ENCODE measurements at regions not wholly inside any gene's neighbourhood (a gene's known extent, or its start where the extent isn't known, plus 50 kb on each side); places are given as distances from the start of the nearest gene placed in this dataset.

DNA sequence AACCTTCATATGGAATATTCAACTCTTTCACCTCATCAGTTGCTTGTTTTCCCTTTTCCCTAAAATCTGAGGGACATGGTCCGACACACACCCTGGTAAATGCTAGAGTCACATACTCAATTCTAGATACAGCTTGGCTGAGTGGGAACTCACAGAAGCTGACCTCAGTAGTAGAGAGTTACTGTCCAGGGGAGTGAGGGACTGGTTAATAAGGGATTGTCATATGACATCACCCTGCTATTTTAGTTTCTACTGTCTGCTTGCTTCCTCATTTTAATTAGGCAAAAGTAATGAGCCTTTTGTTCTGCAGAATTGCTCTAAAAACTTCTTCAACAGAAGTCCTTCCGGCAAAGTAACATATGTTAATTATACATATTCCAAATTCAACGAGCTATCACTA is 244.5 kb downstream of the ZIC4 start:
- Histone ChIP-seq H3K4ac (ENCODE audit: low read length) (no peak overlapping the region), H3K4me3 (ENCODE audit: low read length in 2 of 2) (no peak overlapping the region), H3K9ac (ENCODE audit: low read depth, low read length, poor library complexity) (no peak overlapping the region), H3K79me1 (ENCODE audit: low read depth, low read length) (no peaks in the 10 kb centered on the region), H4K8ac (ENCODE audit: low read depth, low read length) (no peak overlapping the region), H2BK12ac (ENCODE audit: low read length) (no peak overlapping the region), H2BK120ac (ENCODE audit: low read depth, low read length) (no peak overlapping the region), H3K23ac (ENCODE audit: low read depth, low read length, poor library complexity) (no peak overlapping the region), H3K4me2 (ENCODE audit: insufficient read depth, low read length, poor library complexity, severe bottlenecking) (no peak overlapping the region), H3K36me3 (replicated peaks in 1 of 2; ENCODE audit: control insufficient read depth in 2 of 2, insufficient read depth in 2 of 2, low read length in 2 of 2) (no peaks in the 10 kb centered on the region), H3K4me1 (ENCODE audit: control insufficient read depth in 2 of 2, insufficient read depth in 1 of 2, low read depth in 1 of 2, low read length in 2 of 2) (no peaks in the 10 kb centered on the region), H4K91ac (ENCODE audit: low read depth, low read length, poor library complexity) (no peak overlapping the region), H2AK5ac (ENCODE audit: low read depth, low read length) (no peak overlapping the region), H3K9me3 (replicated peaks in 1 of 2; ENCODE audit: control insufficient read depth in 2 of 2, insufficient read depth in 1 of 2, low read depth in 1 of 2, low read length in 2 of 2) (no peaks in the 10 kb centered on the region), H2AFZ (ENCODE audit: low read length) (no peak overlapping the region), H3K18ac (ENCODE audit: low read length) (no peak overlapping the region), H2BK5ac (ENCODE audit: low read length) (no peak overlapping the region), H3K14ac (ENCODE audit: low read length) (no peak overlapping the region), H3K27me3 (ENCODE audit: control insufficient read depth in 3 of 3, insufficient read depth in 3 of 3, low read depth in 1 of 3, low read length in 3 of 3) (no peaks in the 10 kb centered on the region), H3K27ac (replicated peaks; ENCODE audit: low read length) (no peak overlapping the region), H2BK15ac (ENCODE audit: low read length) (no peak overlapping the region)
- no peak for DNase-seq (ENCODE audit: low spot score)
- no CpG with 5 or more reads among the region's 3 CpGs for WGBS, 2 donors (ENCODE audit: extremely low coverage in 2 of 2, insufficient read length in 2 of 2, insufficient replicate concordance in 1 of 2)

DNA sequence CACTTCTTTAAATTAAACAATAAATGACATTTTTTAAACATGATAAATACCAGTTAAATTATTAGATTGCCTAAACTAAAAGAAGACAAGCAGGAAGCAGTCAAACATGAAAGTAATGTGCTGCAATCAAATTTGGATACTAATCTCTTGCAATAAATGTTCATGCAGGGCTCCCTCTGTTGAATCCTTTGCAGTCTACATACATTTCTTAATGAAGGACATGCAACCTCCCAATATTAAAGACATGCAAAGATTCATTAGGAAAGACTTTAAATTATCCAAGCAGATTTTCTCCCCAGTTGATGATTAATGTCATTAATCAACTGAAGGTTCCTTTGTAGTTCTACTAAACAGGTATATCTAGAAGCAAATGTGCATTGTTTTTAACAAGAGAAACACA is 245.4 kb downstream of the ZIC4 start:
- Histone ChIP-seq H3K4me2 (ENCODE audit: insufficient read depth, low read length, poor library complexity, severe bottlenecking) (no peak overlapping the region), H3K4me3 (ENCODE audit: low read length in 2 of 2) (no peak overlapping the region), H3K18ac (ENCODE audit: low read length) (no peak overlapping the region), H2BK120ac (ENCODE audit: low read depth, low read length) (no peak overlapping the region), H3K4me1 (ENCODE audit: control insufficient read depth in 2 of 2, insufficient read depth in 1 of 2, low read depth in 1 of 2, low read length in 2 of 2) (no peaks in the 10 kb centered on the region), H3K4ac (ENCODE audit: low read length) (no peak overlapping the region), H2AK5ac (ENCODE audit: low read depth, low read length) (no peak overlapping the region), H3K9me3 (replicated peaks in 1 of 2; ENCODE audit: control insufficient read depth in 2 of 2, insufficient read depth in 1 of 2, low read depth in 1 of 2, low read length in 2 of 2) (no peaks in the 10 kb centered on the region), H2BK5ac (ENCODE audit: low read length) (no peak overlapping the region), H2BK15ac (ENCODE audit: low read length) (no peak overlapping the region), H2AFZ (ENCODE audit: low read length) (no peak overlapping the region), H3K14ac (ENCODE audit: low read length) (no peak overlapping the region), H3K27ac (replicated peaks; ENCODE audit: low read length) (no peak overlapping the region), H3K23ac (ENCODE audit: low read depth, low read length, poor library complexity) (no peak overlapping the region), H2BK12ac (ENCODE audit: low read length) (no peak overlapping the region), H3K79me1 (ENCODE audit: low read depth, low read length) (no peaks in the 10 kb centered on the region), H3K9ac (ENCODE audit: low read depth, low read length, poor library complexity) (no peak overlapping the region), H3K36me3 (replicated peaks in 1 of 2; ENCODE audit: control insufficient read depth in 2 of 2, insufficient read depth in 2 of 2, low read length in 2 of 2) (no peaks in the 10 kb centered on the region), H4K91ac (ENCODE audit: low read depth, low read length, poor library complexity) (no peak overlapping the region), H4K8ac (ENCODE audit: low read depth, low read length) (no peak overlapping the region), H3K27me3 (ENCODE audit: control insufficient read depth in 3 of 3, insufficient read depth in 3 of 3, low read depth in 1 of 3, low read length in 3 of 3) (no peaks in the 10 kb centered on the region)
- DNase-seq (ENCODE audit: low spot score) = no peak

DNA sequence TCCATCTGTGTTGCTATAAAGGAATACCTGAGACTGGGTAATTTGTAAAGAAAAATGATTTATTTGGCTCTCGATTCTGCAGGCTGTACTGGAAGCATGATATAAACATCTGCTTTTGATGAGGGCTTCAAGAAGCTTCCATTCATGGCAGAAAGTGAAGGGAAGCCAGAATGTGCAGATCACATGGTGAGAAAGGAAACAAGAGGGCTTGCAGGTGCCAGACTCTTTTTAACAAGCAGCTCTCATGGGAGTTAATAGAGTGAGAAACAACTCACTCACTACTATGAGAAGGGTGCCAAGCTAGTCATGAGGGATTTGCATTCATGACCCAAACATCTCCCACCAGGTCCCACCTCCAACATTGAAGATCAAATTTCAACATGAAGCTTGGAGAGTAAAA is 247.2 kb downstream of the ZIC4 start:
- no peak overlapping the region for H4K91ac ChIP-seq (ENCODE audit: low read depth, low read length, poor library complexity)
- no peak for DNase-seq (ENCODE audit: low spot score)
- no CpG with 5 or more reads among the region's 1 CpG for WGBS, 2 donors (ENCODE audit: extremely low coverage in 2 of 2, insufficient read length in 2 of 2, insufficient replicate concordance in 1 of 2)

DNA sequence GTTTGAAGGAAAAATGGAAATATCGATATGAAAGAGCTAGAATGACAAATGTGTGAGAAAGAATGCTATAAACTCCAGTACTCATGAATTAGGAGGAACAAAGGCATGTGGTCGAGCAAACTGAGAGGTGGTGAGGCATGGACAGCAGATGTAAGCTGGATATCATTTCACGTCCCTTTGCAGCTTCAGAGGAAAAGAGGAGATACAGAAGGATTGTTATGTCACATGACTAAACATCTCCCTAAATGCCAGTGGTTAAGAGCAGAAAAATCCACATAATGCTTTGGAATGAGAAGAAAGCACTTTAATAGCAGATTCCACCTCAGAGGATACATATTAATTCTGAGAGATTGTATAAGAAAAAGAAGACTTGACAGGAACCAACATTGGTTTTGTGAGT is 248.7 kb downstream of the ZIC4 start:
- Histone ChIP-seq H3K4ac (ENCODE audit: low read length) (no peak overlapping the region), H2BK120ac (ENCODE audit: low read depth, low read length) (no peak overlapping the region), H2AFZ (ENCODE audit: low read length) (no peak overlapping the region), H3K79me1 (ENCODE audit: low read depth, low read length) (no peaks in the 10 kb centered on the region), H2AK5ac (ENCODE audit: low read depth, low read length) (no peak overlapping the region), H3K4me2 (ENCODE audit: insufficient read depth, low read length, poor library complexity, severe bottlenecking) (no peak overlapping the region), H2BK15ac (ENCODE audit: low read length) (no peak overlapping the region), H3K18ac (ENCODE audit: low read length) (no peak overlapping the region), H3K36me3 (replicated peaks in 1 of 2; ENCODE audit: control insufficient read depth in 2 of 2, insufficient read depth in 2 of 2, low read length in 2 of 2) (no peaks in the 10 kb centered on the region), H3K9me3 (replicated peaks in 1 of 2; ENCODE audit: control insufficient read depth in 2 of 2, insufficient read depth in 1 of 2, low read depth in 1 of 2, low read length in 2 of 2) (peaks cover 3% of the 10 kb centered on the region in 2 donors), H3K27ac (replicated peaks; ENCODE audit: low read length) (no peak overlapping the region), H3K27me3 (ENCODE audit: control insufficient read depth in 3 of 3, insufficient read depth in 3 of 3, low read depth in 1 of 3, low read length in 3 of 3) (no peaks in the 10 kb centered on the region), H2BK5ac (ENCODE audit: low read length) (no peak overlapping the region), H3K23ac (ENCODE audit: low read depth, low read length, poor library complexity) (no peak overlapping the region), H2BK12ac (ENCODE audit: low read length) (no peak overlapping the region), H3K4me1 (ENCODE audit: control insufficient read depth in 2 of 2, insufficient read depth in 1 of 2, low read depth in 1 of 2, low read length in 2 of 2) (no peaks in the 10 kb centered on the region), H3K4me3 (ENCODE audit: low read length in 2 of 2) (no peak overlapping the region), H3K14ac (ENCODE audit: low read length) (no peak overlapping the region), H4K91ac (ENCODE audit: low read depth, low read length, poor library complexity) (no peak overlapping the region), H3K9ac (ENCODE audit: low read depth, low read length, poor library complexity) (no peak overlapping the region), H4K8ac (ENCODE audit: low read depth, low read length) (no peak overlapping the region)
- DNase-seq (ENCODE audit: low spot score) = no peak
- no CpG with 5 or more reads among the region's 3 CpGs for WGBS, 2 donors (ENCODE audit: extremely low coverage in 2 of 2, insufficient read length in 2 of 2, insufficient replicate concordance in 1 of 2)

More for the DNA sequence above, 247.2 kb downstream of the ZIC4 start:
- H4K8ac ChIP-seq (ENCODE audit: low read depth, low read length) = no peak overlapping the region
- no peak overlapping the region for H3K18ac ChIP-seq (ENCODE audit: low read length)
- H3K27ac ChIP-seq (replicated peaks; ENCODE audit: low read length) = no peak overlapping the region
- no peak overlapping the region for H3K4me3 ChIP-seq (ENCODE audit: low read length in 2 of 2)
- H3K36me3 ChIP-seq (replicated peaks in 1 of 2; ENCODE audit: control insufficient read depth in 2 of 2, insufficient read depth in 2 of 2, low read length in 2 of 2) = no peaks in the 10 kb centered on the region
- no peak overlapping the region for H3K14ac ChIP-seq (ENCODE audit: low read length)
- H2AK5ac ChIP-seq (ENCODE audit: low read depth, low read length) = no peak overlapping the region
- H2BK5ac ChIP-seq (ENCODE audit: low read length) = no peak overlapping the region
- H3K4me2 ChIP-seq (ENCODE audit: insufficient read depth, low read length, poor library complexity, severe bottlenecking) = no peak overlapping the region
- no peaks in the 10 kb centered on the region for H3K4me1 ChIP-seq (ENCODE audit: control insufficient read depth in 2 of 2, insufficient read depth in 1 of 2, low read depth in 1 of 2, low read length in 2 of 2)
- peaks cover 0 to 1% of the 10 kb centered on the region in 2 donors for H3K9me3 ChIP-seq (replicated peaks in 1 of 2; ENCODE audit: control insufficient read depth in 2 of 2, insufficient read depth in 1 of 2, low read depth in 1 of 2, low read length in 2 of 2)
- H2BK120ac ChIP-seq (ENCODE audit: low read depth, low read length) = no peak overlapping the region
- H2AFZ ChIP-seq (ENCODE audit: low read length) = no peak overlapping the region
- H2BK15ac ChIP-seq (ENCODE audit: low read length) = no peak overlapping the region
- no peak overlapping the region for H2BK12ac ChIP-seq (ENCODE audit: low read length)
- no peaks in the 10 kb centered on the region for H3K27me3 ChIP-seq (ENCODE audit: control insufficient read depth in 3 of 3, insufficient read depth in 3 of 3, low read depth in 1 of 3, low read length in 3 of 3)
- no peak overlapping the region for H3K23ac ChIP-seq (ENCODE audit: low read depth, low read length, poor library complexity)
- no peak overlapping the region for H3K4ac ChIP-seq (ENCODE audit: low read length)
- no peaks in the 10 kb centered on the region for H3K79me1 ChIP-seq (ENCODE audit: low read depth, low read length)
- no peak overlapping the region for H3K9ac ChIP-seq (ENCODE audit: low read depth, low read length, poor library complexity)
